NCI-H2227 treated with DMSO at 0.1 percent for 48 hours (cell line): ENCODE measurements at regions not wholly inside any gene's neighbourhood (a gene's known extent, or its start where the extent isn't known, plus 50 kb on each side); places are given as distances from the start of the nearest gene placed in this dataset.
"Not testable (repeated sequence)": the region's sequence is repeated elsewhere in the genome, so short reads cannot be mapped to it uniquely, and the experiment has no call there.

Source experiments
- DNase-seq: peaks from one replicate; lab custom pipeline; 2025; lab: John Stamatoyannopoulos, UW

GRCh38 chr3:175956964-175957363, 1097.8 kb downstream of the NAALADL2 start:
- no peak for DNase-seq

- no peak for DNase-seq
These were observed 1092.0 kb downstream of the NAALADL2 start for GRCh38 chr3:175951047-175951694.

GRCh38 chr3:175948041-175948440, 1088.9 kb downstream of the NAALADL2 start:
- DNase-seq = no peak

GRCh38 chr3:175941352-175941751, 1082.2 kb downstream of the NAALADL2 start:
- no peak for DNase-seq

- DNase-seq = no peak
These were observed 1081.7 kb downstream of the NAALADL2 start for GRCh38 chr3:175940881-175941280.

GRCh38 chr3:175940243-175940642, 1081.1 kb downstream of the NAALADL2 start:
- DNase-seq = no peak

- not testable (repeated sequence) for DNase-seq
These were observed 1078.2 kb downstream of the NAALADL2 start for GRCh38 chr3:175937367-175937766.

- no peak for DNase-seq
These were observed 1073.5 kb downstream of the NAALADL2 start for GRCh38 chr3:175932586-175932985.

GRCh38 chr3:175919133-175919532, 1060.0 kb downstream of the NAALADL2 start:
- no peak for DNase-seq

GRCh38 chr3:175916191-175916934, 1057.2 kb downstream of the NAALADL2 start:
- no peak for DNase-seq

- DNase-seq = no peak
These were observed 1055.7 kb downstream of the NAALADL2 start for GRCh38 chr3:175914785-175915184.

GRCh38 chr3:175913286-175913685, 1054.2 kb downstream of the NAALADL2 start:
- DNase-seq = no peak

GRCh38 chr3:175911937-175912336, 1052.8 kb downstream of the NAALADL2 start:
- no peak for DNase-seq

GRCh38 chr3:175902226-175902625, 1043.1 kb downstream of the NAALADL2 start:
- no peak for DNase-seq

- no peak for DNase-seq
These were observed 1039.1 kb downstream of the NAALADL2 start for GRCh38 chr3:175898194-175898593.

GRCh38 chr3:175896655-175897054, 1037.5 kb downstream of the NAALADL2 start:
- DNase-seq = no peak

- no peak for DNase-seq
These were observed 1036.6 kb downstream of the NAALADL2 start for GRCh38 chr3:175895731-175896130.

- no peak for DNase-seq
These were observed 1034.4 kb downstream of the NAALADL2 start for GRCh38 chr3:175893566-175893965.

- DNase-seq = no peak
These were observed 1030.9 kb downstream of the NAALADL2 start for GRCh38 chr3:175890066-175890465.

GRCh38 chr3:175885231-175885766, 1026.2 kb downstream of the NAALADL2 start:
- no peak for DNase-seq

- DNase-seq = no peak
These were observed 1020.3 kb downstream of the NAALADL2 start for GRCh38 chr3:175879417-175879816.

- DNase-seq = no peak
These were observed 1010.3 kb downstream of the NAALADL2 start for GRCh38 chr3:175869404-175869803.

- no peak for DNase-seq
These were observed 1009.5 kb downstream of the NAALADL2 start for GRCh38 chr3:175868626-175869025.
